Activated CD8-positive, alpha-beta memory T cell treated with anti-CD3 and anti-CD28 coated beads for 36 hours (primary cell): ENCODE measurements at regions not wholly inside any gene's neighbourhood (a gene's known extent, or its start where the extent isn't known, plus 50 kb on each side); places are given as distances from the start of the nearest gene placed in this dataset.
"Not testable (repeated sequence)": the region's sequence is repeated elsewhere in the genome, so short reads cannot be mapped to it uniquely, and the experiment has no call there.

ENCODE experiments used
- CTCF ChIA-PET: fragments of 350-600 bp; sonication (Branson Sonifier 250); formaldehyde crosslinking; loops from one replicate; lab custom pipeline; 2021; ENCODE audit warnings: antibody characterized with exemption; lab: Charles Lee
- POLR2A ChIA-PET: fragments of 350-600 bp; sonication (Branson Sonifier 250); formaldehyde crosslinking; loops from one replicate; lab custom pipeline; 2021; ENCODE audit warnings: antibody characterized with exemption; lab: Charles Lee

DNA sequence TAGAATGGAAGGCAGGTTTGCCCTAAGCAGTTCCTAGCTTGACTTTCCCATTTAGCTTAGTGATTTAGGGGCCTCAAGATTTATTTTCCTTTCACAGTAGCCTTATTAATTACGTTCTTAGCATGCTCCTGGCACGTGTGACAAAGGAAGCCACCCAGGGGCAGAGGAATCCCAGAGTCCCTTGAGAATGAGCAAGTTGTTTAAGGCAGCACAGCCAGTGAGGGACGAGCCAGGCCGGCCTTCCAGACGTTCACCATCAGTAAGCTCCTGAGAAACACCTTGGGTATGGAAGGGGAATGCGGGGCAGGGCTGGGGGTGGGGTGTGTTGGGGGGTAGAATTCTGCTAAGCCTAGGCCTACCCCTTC lies 76.3 kb downstream of the SOWAHC start:
- ChIA-PET POLR2A (no interaction called here), CTCF (interaction anchor here (1.2 kb wide), 1 partner anchor 144 kb away, joined by 3 read pairs; no protein-coding TSS in a partner anchor)

DNA sequence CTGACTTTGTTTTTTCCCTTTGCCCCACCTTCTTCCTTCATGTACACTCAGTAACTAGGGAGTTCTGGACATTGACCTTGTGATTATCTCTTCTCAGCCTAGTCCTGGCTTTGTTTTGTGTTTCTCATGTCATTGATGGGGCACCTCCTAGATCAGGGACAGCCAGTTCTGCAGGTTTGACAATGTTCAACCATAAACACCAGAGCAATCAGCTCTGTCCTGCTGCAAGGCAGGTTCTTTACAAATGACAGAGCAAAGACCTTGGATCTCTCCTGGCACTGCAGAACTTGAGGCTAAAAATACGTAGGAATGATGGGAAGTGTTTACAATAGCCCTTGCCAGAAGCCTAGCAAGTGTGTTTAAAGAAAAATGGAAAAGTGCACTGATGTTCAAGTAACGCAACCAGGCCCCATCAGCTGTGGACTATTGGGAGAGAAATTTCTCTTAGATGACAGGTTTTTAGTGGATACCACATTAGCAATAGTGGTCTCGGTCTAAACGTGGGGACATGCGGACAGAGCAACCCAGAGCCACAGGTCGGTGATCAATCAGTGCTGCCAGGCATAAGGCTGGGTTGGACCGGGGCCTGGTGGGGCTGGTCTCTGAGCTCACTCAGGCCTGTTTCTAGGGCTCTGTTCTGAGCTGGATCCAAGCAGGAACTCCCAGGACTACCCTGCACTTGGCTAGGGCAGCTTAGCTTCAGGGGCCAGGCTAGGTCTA lies 76.8 kb downstream of the SOWAHC start:
- CTCF ChIA-PET = no interaction called here
- POLR2A ChIA-PET = no interaction called here

DNA sequence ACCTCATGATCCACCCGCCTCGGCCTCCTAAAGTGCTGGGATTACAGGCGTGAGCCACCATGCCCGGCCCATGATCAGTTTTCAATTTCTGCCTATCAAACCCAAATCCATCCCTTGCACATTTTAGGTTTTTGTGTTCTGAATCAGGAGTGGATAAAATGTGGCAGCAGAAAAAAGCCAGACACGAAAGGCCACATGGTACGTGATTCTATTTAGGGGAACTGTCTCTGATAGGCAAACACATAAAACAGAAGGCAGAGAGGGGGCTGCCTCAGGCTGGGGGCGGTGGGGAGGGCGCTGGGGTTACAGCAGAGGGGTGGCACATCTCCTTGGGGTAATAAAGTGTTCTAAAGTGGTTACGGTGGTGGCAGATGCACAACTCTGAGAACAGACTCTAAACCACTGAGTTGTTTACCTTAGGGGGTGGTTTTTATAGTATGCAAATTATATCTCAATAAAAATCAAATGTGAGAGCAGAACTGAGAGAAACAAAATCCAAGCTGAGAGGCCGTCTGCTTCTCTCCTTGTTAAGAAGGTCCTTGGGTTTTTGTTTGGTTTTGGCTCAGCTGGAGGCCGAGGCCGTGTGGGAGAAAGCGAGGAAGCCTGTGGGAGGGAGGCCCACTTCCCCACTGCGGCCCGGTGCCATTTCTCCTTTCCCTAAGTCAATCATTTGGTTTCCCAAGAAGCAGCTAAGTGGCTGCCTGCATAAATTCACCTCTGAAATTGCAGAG lies 78.0 kb downstream of the SOWAHC start:
- ChIA-PET POLR2A (no interaction called here), CTCF (no interaction called here)

DNA sequence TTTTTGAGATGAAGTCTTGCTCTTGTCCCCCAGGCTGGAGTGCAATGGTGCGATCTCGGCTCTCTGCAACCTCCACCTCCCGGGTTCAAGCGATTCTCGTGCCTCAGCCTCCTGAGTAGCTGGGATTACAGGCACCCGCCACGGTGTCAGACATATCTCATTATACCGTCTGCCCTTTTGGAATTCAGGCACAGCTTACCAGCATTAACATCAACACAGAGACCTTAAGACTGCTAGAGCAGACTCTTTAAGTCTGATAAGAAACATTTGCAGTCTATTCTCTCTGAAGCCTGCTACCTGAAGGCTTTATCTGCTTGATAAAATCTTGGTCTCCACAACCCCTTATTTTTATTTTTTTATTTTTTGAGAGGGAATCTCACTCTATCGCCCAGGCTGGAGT lies 78.7 kb downstream of the SOWAHC start:
- POLR2A ChIA-PET, CTCF ChIA-PET: not testable (repeated sequence)

DNA sequence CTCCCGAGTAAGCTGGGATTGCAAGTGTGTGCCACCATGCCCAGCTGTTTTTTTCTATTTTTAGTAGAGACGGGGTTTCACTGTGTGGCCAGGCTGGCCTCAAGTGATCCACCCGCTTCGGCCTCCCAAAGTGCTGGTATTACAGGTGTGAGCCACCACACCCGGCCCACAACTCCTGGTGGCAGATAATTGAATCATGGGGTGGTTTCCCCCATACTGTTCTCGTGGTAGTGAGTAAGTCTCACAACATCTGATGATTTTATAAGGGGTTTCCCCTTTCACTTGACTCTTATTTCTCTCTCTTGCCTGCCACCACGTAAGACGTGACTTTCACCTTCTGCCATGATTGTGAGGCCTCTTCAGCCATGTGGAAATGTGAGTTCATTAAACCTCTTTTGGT lies 79.1 kb downstream of the SOWAHC start:
- CTCF ChIA-PET, POLR2A ChIA-PET: not testable (repeated sequence)

DNA sequence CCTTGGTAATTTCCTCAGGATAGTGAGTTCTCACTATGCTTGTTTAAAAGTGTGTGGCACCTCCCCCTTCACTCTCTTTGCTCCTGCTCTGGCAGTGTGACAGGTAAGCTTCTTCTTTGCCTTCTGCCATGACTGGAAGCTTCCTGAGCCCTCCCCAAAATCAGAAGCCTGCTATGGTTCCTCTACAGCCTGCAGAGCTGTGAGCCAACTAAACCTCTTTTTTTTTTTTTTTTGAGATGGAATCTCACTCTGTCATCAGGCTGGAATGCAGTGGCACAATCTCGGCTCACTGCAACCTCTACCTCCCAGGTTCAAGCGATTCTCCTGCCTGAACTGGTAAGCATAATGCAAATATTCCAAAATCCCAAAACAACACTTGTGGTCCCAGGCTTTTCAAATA lies 80.0 kb downstream of the SOWAHC start:
- CTCF ChIA-PET = interaction anchor here (0.7 kb wide), 1 partner anchor 480 kb away, joined by 5 read pairs; no protein-coding TSS in a partner anchor
- POLR2A ChIA-PET = no interaction called here

DNA sequence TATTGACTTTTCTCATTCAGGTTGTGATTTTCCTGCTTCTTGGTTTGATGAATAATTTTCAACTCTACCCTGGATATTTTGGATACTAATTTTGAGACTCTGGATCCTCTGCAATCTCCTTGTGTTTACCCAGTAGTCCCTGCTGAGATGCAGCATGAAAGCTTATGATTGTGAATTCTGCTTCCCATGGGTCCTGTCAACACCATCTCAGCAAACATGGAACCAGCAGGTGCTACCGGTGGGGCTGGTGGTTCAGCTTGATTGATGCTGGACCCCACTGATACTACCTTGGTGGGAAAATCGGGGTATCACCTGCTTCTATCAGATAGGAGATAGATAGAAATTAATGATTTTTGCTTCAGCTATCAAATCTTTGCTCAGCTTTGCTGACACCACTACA lies 81.1 kb downstream of the SOWAHC start:
- POLR2A ChIA-PET = no interaction called here
- CTCF ChIA-PET = no interaction called here

DNA sequence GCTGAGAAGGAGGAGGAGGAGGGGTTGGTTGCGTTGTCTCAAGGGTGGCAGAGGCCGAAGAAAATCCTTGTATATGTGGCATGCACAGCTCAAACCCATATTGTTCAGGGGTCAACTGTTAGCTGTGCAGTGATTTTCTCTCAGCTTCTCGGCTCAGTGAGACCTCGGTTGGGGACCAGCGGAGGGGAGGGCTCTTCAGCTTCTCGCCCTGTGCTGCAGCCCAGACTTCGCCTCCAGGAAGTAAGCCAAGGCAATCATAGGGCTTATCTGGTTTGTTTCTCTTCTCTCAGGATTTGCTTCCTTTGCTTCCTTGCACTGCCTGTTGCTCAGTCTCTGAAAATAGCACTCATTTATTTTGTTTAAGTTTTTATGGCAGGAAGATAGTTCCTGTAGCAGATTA lies 85.5 kb downstream of the SOWAHC start:
- CTCF ChIA-PET = no interaction called here
- POLR2A ChIA-PET = no interaction called here

DNA sequence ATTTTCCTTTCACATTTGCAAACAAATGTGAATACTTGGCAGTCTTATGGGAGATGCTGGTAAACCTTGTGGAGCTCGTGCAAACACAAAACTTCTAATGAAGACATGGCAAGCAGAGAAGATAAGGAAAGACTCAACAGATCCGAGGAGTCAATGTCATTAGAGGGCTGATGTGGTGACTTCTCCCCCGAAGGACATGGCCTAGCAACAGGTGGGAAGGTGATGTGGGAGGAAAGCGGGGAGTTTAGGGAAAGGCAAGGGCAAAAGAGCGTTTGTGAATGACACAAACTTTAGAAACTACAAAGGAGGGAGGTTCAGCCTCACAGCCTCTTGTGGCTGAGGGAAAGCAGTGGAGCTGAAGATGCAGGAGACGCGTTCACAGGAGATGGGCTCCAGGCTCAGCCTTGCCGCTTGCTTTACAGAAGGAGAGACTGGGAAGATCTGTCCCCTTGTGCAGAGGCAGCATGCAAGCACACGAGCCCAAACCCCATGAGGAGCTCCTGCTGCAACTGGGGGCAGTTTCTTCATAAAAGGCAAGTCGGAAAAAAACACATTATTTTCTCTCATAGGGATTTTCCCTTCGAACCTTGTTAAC lies 86.6 kb downstream of the SOWAHC start:
- ChIA-PET CTCF (no interaction called here), POLR2A (no interaction called here)

DNA sequence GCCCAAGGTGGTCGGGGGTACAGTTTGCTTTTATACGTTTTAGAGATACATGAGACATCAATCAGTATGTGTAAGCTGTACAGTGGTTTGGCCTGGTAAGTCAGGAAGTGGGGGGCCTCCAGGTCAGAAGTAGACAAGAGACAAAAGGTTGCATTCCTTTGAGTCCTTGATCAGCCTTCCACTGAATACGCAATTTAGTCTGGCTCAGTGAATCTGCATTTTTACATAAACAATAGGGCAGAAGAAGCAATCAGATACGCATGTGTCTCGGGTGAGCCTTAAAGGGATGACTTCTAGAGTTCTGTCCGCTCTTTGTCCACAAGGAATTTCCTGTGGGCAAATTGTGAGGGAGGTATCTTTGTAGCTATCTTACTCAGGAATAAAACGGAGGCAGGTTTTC lies 87.2 kb downstream of the SOWAHC start:
- POLR2A ChIA-PET = no interaction called here
- CTCF ChIA-PET = no interaction called here

DNA sequence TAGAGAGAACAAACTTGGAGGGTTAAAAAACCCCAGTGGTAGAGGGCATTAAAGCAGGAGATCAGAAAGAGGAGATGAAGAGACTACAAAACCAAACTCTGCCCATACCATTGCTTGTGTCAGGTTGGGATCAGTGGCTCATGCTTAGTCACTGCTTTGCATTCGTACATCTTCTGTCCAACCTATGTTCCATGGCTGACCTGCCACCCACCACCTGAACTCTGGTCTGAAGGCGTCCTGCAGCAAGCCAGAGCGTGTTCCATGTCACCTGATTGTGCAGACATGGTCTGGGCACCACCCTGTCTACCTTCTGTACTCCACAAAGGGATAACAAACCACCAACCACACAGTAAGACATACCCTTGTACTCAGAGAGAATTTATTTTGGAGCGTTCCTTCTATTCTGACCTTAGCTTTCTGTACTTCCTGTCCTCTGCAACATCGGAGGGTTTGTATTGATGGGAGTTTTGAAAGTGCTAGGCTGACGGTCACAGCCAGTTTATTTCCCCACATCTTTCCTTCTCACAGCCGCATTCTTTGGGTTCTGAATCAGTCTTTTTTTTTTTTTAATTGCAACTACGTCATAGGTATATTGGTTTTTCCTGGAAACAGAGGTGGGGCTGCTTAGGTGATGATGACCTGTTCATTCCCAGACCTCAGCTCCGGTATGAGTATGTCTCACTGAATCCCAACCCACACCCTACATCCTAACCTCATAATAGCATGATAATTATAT lies 88.3 kb downstream of the SOWAHC start:
- POLR2A ChIA-PET = no interaction called here
- CTCF ChIA-PET = interaction anchor here (0.5 kb wide), 1 partner anchor 23 kb away, joined by 3 read pairs; no protein-coding TSS in a partner anchor

DNA sequence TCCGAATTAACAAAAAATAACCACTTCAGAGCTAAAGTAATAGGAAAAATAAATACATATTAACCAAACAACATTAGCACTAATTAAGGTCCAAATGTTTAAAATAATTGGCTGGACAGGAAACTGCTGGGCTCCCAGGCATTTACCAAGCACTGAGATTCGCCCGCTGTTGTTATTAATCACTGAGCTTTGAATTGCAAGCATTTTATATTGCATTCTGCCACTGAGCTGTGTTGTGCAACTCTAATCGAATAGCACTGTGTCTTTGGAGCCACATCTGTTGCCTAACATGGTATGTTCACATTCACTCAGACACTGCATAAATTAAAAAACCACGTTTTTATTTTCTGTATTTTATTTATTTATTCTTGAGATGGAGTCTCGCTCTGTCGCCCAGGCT lies 88.9 kb downstream of the SOWAHC start:
- CTCF ChIA-PET = interaction anchor here (0.5 kb wide), 1 partner anchor 23 kb away, joined by 3 read pairs; no protein-coding TSS in a partner anchor
- POLR2A ChIA-PET = no interaction called here

DNA sequence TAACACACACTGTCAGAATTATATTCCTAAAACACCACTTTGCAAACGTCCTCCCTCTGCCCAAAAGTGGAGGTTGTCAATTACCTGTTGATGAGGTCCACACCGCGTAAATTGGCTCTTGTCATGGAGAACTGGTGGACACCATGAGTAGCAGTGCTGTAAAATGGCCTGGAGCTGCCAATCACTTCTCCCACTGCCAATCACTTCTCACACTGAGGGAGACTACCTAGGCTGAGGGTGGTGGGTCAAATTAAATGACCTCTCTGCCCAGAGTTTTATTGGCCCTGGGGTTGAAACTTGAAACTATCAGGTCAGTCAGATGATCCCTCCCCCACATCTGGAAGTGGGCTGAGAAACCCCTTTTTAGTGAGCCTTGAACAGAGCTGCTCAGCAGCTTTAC lies 89.6 kb downstream of the SOWAHC start:
- ChIA-PET POLR2A (no interaction called here), CTCF (no interaction called here)

DNA sequence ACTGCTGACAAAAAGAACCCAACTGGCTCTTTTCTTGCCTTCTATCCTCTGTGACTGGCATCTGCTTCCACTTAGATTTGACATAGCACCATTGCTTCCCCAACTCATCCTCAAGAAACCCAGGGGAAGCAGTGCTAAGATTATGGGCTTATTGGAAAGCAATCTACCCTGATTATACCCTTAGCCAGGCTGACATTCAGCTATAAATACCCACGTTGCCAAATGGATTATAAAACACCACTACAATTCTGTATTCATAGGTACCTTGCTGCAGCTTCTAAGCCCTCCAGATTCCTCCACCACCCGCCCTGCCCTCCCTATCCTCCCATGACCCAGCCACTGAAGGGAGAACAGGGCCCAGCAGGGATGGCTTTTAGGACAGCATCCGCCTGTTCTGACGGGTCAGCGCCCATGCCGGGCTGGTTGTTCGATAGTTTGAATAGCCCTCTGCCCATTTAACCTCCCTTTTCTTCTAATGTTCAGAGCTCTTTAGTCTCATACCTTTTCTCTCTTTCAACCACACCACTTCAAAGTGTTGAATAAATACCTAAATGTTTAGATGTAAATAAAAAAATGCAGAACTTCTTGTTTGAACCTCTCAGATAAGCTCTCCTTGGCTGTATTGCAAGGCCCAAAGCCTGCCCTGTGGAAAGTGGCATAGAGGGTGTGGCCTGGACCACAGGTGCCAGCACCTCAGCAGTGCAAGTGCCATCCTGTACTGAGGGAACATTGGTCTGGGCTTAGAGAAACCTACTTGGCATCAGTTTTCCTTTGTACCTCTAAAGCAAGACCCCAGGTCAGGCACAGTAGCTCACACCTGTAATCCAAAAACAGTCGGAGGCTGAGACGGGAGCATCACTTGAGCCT lies 86.6 kb upstream of the RGPD5 start:
- ChIA-PET CTCF (no interaction called here), POLR2A (interaction anchor here (0.5 kb wide), 1 partner anchor 23 kb away, joined by 4 read pairs; no protein-coding TSS in a partner anchor)

DNA sequence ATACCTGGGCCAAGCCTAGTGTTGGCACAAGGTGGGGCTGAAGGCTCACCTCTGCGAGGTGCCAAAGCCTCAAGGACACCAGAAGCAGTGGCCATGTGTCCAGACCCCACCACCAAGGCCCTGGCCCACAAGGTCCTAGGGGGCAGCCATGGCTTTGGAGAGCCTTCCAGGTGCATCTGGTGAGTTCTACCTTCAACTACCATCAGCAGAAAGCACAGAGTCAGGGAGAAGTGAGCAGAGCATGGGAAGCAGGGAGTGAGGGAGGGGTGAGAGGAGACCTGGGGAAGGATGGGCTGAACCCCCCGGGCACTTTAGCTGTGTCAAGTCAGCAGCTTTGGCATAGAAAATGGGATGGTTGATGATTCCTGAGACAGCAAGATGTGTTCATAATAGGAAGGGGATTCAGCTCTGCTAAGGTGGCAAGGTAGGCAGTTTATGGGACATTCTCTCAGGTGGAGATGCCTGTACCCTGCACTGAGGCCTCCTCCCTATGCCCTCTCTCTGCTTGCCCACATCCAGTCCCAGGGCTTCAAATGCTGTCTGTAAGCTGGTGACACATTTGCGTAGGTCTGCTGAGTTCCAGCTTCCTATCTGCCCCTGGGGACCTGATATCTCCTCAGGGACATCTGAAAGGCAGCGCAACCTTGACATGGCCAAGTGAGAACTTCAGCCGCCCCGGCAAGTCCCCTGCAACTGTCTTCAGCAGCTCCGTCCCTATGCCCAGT lies 83.4 kb upstream of the RGPD5 start:
- ChIA-PET POLR2A (no interaction called here), CTCF (no interaction called here)

DNA sequence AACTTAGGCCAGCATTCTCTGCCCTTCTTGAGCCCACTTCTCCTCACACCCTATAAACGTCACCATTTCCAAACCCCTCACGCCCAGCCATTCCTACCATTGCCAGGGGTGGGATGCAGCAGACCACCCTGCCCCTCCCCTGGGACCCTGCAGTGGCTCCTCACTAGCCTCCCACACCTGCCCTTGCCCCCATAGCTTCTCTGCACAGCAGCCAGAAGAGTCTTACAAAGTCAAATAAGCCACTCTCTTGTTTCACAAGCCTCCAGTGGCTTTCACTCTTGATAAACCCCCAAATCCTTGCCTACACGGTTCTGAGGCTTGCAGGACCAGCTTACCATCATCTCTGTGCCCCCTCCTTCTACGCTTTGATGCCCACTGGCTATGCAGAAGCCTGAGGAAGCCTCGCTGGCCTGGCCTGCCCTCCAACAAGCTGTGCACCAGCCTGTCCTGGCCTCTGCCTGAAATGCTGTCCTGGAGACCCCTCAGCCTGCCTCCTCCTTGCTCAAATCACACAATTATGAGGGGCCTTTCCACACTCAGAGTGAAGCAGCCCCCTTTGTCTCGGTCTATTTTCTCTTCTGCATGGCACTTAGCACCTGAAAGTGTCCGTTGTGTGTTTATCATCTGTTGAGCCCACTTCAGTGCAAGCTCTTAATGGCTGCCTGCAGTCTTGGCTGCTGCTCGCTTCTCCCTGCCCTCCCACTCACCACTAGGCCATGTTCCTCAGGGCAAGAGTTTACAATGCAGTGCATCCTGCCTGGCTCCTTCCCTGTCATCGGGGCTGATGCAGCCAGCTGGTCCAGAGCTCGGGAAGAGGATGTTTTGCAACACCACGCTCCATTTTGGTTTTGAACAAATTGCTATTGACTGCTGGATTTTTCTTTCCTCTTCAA lies 82.6 kb upstream of the RGPD5 start:
- CTCF ChIA-PET = no interaction called here
- POLR2A ChIA-PET = no interaction called here

DNA sequence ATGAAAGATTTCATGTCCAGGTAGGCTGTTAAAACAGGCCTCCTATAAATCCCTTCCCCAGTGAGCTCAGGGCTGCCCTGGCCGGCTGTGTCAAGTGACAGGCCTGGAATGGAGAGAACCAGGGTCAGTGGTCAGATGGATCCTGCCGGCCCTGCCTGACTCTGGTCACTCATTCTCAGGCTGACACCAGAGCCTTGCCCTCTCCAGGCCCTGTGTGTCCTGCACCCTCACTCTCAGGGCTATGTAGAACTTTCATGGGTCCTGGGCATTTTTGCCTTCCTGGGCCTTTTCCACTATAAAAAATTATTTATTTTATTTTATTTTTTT lies 82.0 kb upstream of the RGPD5 start:
- POLR2A ChIA-PET = no interaction called here
- CTCF ChIA-PET = no interaction called here

DNA sequence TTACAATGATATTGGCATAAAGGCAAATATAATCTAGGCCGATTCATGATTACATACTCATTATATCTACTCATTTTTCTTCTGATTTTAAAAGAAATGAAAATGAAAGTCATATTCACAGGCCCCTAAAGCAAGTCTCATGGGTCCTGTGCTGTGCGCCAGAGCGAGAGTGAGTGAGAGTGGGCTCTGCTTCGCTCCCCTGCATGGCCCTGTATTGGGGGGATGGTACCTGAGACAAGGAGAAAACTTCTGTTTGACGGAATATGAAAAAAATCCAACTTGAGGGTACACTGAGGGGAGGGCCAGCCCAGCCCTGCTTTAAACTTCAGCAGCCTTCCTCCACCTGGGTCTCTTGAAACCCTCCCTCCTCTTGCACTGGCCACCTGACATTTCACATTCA lies 81.4 kb upstream of the RGPD5 start:
- CTCF ChIA-PET = no interaction called here

More for the DNA sequence above, 81.4 kb upstream of the RGPD5 start:
- POLR2A ChIA-PET = no interaction called here
